HepG2 (cell line): ENCODE measurements at regions not wholly inside any gene's neighbourhood (a gene's known extent, or its start where the extent isn't known, plus 50 kb on each side); places are given as distances from the start of the nearest gene placed in this dataset.

Experiments
- ATF7-NPFF ChIP-seq: sonication (generic); formaldehyde crosslinking; IDR thresholded peaks from 2 replicates; pipeline ENCODE4 v1.8.1; 2023; ENCODE audit warnings: mild to moderate bottlenecking, low read depth, missing genetic modification reagents, moderate library complexity
- ATM ChIP-seq: fragments of 450-650 bp; IDR thresholded peaks from 2 replicates; pipeline ENCODE4 v1.7.1; 2017; ENCODE audit warnings: mild to moderate bottlenecking, borderline replicate concordance
- FOXA3 ChIP-seq: IDR thresholded peaks from 2 replicates; pipeline ENCODE4 v1.6.1; 2016; ENCODE audit warnings: missing genetic modification reagents, missing compliant biosample characterization
- JDP2 ChIP-seq: sonication (generic); formaldehyde crosslinking; IDR thresholded peaks from 2 replicates; pipeline ENCODE4 v1.8.1; 2022; ENCODE audit warnings: missing genetic modification reagents, borderline replicate concordance
- KDM5B ChIP-seq: sonication (generic); formaldehyde crosslinking; IDR thresholded peaks from 2 replicates; pipeline ENCODE4 v1.4.0; 2020; ENCODE audit warnings: missing genetic modification reagents, mild to moderate bottlenecking, borderline replicate concordance
- MBNL3 ChIP-seq: fragments of 250-450 bp; sonication (Bioruptor Pico); conservative IDR thresholded peaks from 2 replicates; pipeline ENCODE4 v1.8.0; 2022; ENCODE audit warnings: mild to moderate bottlenecking, inconsistent platforms
- RARA ChIP-seq: IDR thresholded peaks from 2 replicates; pipeline ENCODE4 v1.6.1; 2016; ENCODE audit warnings: missing genetic modification reagents, missing compliant biosample characterization
- SMAD9 ChIP-seq: sonication (generic); formaldehyde crosslinking; IDR thresholded peaks from 2 replicates; pipeline ENCODE4 v1.5.1; 2020; ENCODE audit warnings: mild to moderate bottlenecking, missing genetic modification reagents
- YEATS2 ChIP-seq: sonication (generic); formaldehyde crosslinking; IDR thresholded peaks from 2 replicates; pipeline ENCODE4 v1.4.0; 2020; ENCODE audit warnings: missing genetic modification reagents, borderline replicate concordance
- ZNF121 ChIP-seq: sonication (generic); formaldehyde crosslinking; IDR thresholded peaks from 2 replicates; pipeline ENCODE4 v1.5.0; 2020; ENCODE audit warnings: mild to moderate bottlenecking, missing genetic modification reagents
- ZNF235 ChIP-seq: sonication (generic); formaldehyde crosslinking; IDR thresholded peaks from 2 replicates; pipeline ENCODE4 v1.8.1; 2023; ENCODE audit warnings: mild to moderate bottlenecking, missing genetic modification reagents, borderline replicate concordance
- ZNF337 ChIP-seq: sonication (generic); formaldehyde crosslinking; IDR thresholded peaks from 2 replicates; pipeline ENCODE4 v1.5.1; 2020; ENCODE audit warnings: missing genetic modification reagents, low read depth, mild to moderate bottlenecking, borderline replicate concordance
- ZNF543 ChIP-seq: sonication (generic); formaldehyde crosslinking; IDR thresholded peaks from 2 replicates; pipeline ENCODE4 v1.4.0; 2020; ENCODE audit warnings: mild to moderate bottlenecking, missing genetic modification reagents
- ZNF839 ChIP-seq: sonication (generic); formaldehyde crosslinking; IDR thresholded peaks from 2 replicates; pipeline ENCODE4 v1.4.0; 2020; ENCODE audit warnings: missing genetic modification reagents, mild to moderate bottlenecking, borderline replicate concordance
- TF ChIP-seq, protein P1 (sequence below), 2 experiments: IDR thresholded peaks; 2 replicates each; pipeline ENCODE4 v1.6.1; 2011 to 2012; ENCODE audit warnings: low read length in 2 of 2, borderline replicate concordance in 1 of 2, low read depth in 1 of 2, mild to moderate bottlenecking in 1 of 2, moderate library complexity in 1 of 2
- TF ChIP-seq, protein P2 (sequence below): IDR thresholded peaks from 2 replicates; pipeline ENCODE4 v1.6.1; 2016; ENCODE audit warnings: low read depth, borderline replicate concordance
- TF ChIP-seq, protein P3 (sequence below): sonication (generic); formaldehyde crosslinking; IDR thresholded peaks from 2 replicates; pipeline ENCODE4 v1.4.0; 2020; ENCODE audit warnings: missing genetic modification reagents
- TF ChIP-seq, protein P4 (sequence below): sonication (generic); formaldehyde crosslinking; IDR thresholded peaks from 2 replicates; pipeline ENCODE4 v1.8.1; 2023; ENCODE audit warnings: mild to moderate bottlenecking, moderate library complexity, missing genetic modification reagents
- TF ChIP-seq, protein P5 (sequence below): sonication (generic); formaldehyde crosslinking; IDR thresholded peaks from 2 replicates; pipeline ENCODE4 v1.4.0; 2020; ENCODE audit warnings: mild to moderate bottlenecking, missing genetic modification reagents

DNA sequence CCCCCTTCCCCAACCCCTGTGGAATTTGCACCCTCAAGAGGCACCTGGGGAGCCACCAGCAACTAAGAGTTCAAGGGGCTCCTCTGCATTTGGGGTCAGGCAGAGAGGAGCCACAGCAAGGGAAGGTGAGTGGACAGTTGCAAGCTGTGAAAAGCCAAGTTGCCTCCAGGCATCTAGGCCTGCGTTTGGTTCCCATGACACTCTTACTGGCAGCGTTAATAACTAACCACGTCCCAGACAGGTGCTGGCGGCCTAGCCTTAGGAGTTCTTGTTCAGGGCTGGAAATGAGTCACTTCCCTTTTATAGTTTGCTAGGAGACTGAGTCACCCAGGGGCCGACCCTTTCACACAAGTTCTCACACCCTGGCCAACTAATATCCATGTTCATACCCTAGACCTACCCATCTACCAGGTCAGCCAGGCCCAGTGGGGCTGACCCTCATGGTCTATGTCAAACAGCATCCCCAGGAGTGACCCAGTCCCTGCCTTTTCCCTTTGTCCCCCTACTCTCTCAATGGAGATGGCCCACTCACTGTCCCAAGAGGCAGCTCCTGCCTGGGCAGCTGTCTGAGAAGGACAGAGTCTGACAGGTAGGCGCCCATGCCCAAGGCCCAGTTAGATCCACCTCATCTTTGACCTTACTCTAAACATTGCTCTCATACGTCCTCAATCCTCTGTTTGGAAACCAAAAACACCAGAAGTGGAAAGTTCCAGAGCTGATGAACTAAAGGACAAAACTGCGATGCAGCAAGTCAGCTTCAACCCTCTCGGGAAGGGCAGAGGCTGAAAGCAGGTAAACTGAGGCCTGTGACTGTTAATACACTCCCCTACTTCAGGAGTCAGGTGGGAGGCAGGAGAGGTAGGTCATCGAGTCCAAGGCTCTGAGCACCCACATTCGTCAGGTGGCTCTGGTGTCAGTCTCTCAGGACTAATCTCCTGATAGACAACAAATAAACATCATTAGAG, 300.6 kb downstream of the SOX9 start (continued):
- TF ChIP-seq SMAD9 (CRISPR knock-in tag) (0 out of 2 replicates have a peak, but pooled peaks have one; percentile 12), ZNF543 (no peak), YEATS2 (CRISPR knock-in tag) (no peak), ATM (no peak), ZNF337 (peak; percentile 79; the same call in 1 of the 2 replicates), ZNF839 (CRISPR knock-in tag) (peak; percentile 22; the same call in 1 of the 2 replicates), JDP2 (no peak), RARA (CRISPR knock-in tag) (peak; percentile 95), FOXA3 (CRISPR knock-in tag) (peak; percentile 86), ZNF121 (CRISPR knock-in tag) (no peak; the same call in 1 of the 2 replicates), KDM5B (CRISPR knock-in tag) (peak; percentile 88), MBNL3 (no peak), ZNF235 (CRISPR knock-in tag) (0 out of 2 replicates have a peak, but pooled peaks have one; percentile 28), ATF7-NPFF (CRISPR knock-in tag) (no peak)
- TF ChIP-seq, protein P1, sequence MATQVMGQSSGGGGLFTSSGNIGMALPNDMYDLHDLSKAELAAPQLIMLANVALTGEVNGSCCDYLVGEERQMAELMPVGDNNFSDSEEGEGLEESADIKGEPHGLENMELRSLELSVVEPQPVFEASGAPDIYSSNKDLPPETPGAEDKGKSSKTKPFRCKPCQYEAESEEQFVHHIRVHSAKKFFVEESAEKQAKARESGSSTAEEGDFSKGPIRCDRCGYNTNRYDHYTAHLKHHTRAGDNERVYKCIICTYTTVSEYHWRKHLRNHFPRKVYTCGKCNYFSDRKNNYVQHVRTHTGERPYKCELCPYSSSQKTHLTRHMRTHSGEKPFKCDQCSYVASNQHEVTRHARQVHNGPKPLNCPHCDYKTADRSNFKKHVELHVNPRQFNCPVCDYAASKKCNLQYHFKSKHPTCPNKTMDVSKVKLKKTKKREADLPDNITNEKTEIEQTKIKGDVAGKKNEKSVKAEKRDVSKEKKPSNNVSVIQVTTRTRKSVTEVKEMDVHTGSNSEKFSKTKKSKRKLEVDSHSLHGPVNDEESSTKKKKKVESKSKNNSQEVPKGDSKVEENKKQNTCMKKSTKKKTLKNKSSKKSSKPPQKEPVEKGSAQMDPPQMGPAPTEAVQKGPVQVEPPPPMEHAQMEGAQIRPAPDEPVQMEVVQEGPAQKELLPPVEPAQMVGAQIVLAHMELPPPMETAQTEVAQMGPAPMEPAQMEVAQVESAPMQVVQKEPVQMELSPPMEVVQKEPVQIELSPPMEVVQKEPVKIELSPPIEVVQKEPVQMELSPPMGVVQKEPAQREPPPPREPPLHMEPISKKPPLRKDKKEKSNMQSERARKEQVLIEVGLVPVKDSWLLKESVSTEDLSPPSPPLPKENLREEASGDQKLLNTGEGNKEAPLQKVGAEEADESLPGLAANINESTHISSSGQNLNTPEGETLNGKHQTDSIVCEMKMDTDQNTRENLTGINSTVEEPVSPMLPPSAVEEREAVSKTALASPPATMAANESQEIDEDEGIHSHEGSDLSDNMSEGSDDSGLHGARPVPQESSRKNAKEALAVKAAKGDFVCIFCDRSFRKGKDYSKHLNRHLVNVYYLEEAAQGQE (IDR thresholded peaks at IDR 0.05; ENCODE audit: borderline replicate concordance in 1 of 2, low read depth in 1 of 2, low read length in 2 of 2), result peak in 1 of 2 experiments; percentile 57; a peak in 1 of 4 replicates
- TF ChIP-seq, protein P2, sequence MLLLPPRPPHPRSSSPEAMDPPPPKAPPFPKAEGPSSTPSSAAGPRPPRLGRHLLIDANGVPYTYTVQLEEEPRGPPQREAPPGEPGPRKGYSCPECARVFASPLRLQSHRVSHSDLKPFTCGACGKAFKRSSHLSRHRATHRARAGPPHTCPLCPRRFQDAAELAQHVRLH (CRISPR knock-in tag), result 0 out of 2 replicates have a peak, but pooled peaks have one; percentile 23
- TF ChIP-seq, protein P3, sequence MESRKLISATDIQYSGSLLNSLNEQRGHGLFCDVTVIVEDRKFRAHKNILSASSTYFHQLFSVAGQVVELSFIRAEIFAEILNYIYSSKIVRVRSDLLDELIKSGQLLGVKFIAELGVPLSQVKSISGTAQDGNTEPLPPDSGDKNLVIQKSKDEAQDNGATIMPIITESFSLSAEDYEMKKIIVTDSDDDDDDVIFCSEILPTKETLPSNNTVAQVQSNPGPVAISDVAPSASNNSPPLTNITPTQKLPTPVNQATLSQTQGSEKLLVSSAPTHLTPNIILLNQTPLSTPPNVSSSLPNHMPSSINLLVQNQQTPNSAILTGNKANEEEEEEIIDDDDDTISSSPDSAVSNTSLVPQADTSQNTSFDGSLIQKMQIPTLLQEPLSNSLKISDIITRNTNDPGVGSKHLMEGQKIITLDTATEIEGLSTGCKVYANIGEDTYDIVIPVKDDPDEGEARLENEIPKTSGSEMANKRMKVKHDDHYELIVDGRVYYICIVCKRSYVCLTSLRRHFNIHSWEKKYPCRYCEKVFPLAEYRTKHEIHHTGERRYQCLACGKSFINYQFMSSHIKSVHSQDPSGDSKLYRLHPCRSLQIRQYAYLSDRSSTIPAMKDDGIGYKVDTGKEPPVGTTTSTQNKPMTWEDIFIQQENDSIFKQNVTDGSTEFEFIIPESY, result no peak
- TF ChIP-seq, protein P4, sequence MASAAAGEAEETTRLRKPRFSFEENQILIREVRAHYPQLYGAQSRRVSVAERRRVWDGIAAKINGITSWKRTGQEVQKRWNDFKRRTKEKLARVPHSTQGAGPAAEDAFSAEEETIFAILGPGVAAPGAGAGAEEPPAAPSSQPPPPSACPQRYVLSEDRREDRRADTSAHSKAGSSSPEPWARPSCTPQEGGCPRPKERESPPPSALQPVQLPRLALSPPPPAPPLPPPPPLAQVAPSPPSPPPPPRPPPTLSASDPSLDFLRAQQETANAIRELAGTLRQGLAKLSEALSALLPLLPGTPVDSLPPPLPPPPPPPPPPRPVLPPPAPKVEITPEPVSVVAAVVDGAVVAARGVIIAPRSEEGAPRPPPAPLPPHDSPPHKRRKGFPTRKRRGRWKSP, result peak; percentile 90; the same call in 1 of the 2 replicates
- TF ChIP-seq, protein P5, sequence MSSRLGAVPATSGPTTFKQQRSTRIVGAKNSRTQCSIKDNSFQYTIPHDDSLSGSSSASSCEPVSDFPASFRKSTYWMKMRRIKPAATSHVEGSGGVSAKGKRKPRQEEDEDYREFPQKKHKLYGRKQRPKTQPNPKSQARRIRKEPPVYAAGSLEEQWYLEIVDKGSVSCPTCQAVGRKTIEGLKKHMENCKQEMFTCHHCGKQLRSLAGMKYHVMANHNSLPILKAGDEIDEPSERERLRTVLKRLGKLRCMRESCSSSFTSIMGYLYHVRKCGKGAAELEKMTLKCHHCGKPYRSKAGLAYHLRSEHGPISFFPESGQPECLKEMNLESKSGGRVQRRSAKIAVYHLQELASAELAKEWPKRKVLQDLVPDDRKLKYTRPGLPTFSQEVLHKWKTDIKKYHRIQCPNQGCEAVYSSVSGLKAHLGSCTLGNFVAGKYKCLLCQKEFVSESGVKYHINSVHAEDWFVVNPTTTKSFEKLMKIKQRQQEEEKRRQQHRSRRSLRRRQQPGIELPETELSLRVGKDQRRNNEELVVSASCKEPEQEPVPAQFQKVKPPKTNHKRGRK, result no peak
